ENCODE measurements at regions not wholly inside any gene's neighbourhood (a gene's known extent, or its start where the extent isn't known, plus 50 kb on each side); places are given as distances from the start of the nearest gene placed in this dataset.

DNA sequence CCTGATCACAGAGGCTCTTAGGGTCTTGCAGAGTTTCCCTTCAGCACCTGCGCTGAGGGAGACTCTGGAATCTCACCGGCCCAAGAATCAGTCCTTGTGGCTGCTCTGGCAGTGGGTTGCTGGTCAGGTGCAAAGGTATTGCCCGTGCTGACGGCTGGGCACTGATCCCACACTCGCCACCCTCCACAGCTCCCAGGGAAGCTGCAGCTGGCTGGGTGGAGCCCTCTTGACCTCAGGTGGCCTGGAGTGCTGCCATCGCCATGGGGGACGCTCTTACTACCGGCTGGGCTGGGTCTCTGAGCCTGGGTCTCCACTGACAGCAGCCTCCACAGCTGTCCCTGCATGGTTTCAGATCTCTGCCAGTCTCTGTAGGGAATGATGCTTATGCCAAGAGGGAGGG lies 52.6 kb upstream of the EPHB3 start:
- no peak overlapping the region for H3K4me3 ChIP-seq (ENCODE audit: low read length)
- intact Hi-C loops (cut with DNase I), result no loop called here
- 80% methylated on average over 8 of the region's 8 CpGs for WGBS
- no peak overlapping the region for H3K27ac ChIP-seq (ENCODE audit: low read length)
- ATAC-seq, result no peak
- H3K9me3 ChIP-seq (ENCODE audit: control insufficient read depth, low read length), result no peaks in the 10 kb centered on the region
- H3K27me3 ChIP-seq (ENCODE audit: control insufficient read depth, insufficient read depth), result no peaks in the 10 kb centered on the region
- no peaks in the 10 kb centered on the region for H3K4me1 ChIP-seq (ENCODE audit: control insufficient read depth, insufficient read depth, low read length)
- no peak for DNase-seq

DNA sequence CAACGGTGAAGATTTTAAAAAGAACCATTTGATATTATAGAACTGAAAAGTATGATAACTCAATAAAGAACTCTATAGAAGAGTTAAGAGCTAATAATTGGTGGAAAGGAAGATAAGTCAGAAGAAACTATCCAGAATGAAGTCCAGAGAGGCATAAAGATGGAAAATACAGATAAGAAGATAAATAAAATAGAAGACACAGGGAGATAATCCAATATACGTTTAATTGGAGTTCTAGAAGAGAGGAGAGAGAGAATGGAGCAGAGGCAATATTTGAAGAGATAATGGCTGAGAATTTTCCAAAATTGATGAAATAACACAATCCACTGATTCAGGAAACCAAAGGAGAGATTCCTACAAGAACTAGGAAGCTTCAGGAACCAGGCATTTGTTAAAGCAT lies 49.8 kb upstream of the EPHB3 start:
- H3K9me3 ChIP-seq (ENCODE audit: control insufficient read depth, low read length), result no peaks in the 10 kb centered on the region
- WGBS, result 94% methylated on average over 2 of the region's 2 CpGs
- no peaks in the 10 kb centered on the region for H3K27me3 ChIP-seq (ENCODE audit: control insufficient read depth, insufficient read depth)
- DNase-seq (no peak), ATAC-seq (no peak)
- H3K4me1 ChIP-seq (ENCODE audit: control insufficient read depth, insufficient read depth, low read length), result no peaks in the 10 kb centered on the region
- H3K4me3 ChIP-seq (ENCODE audit: low read length), result no peak overlapping the region
- intact Hi-C loops (cut with DNase I), result loop anchor here in 2 of 4 donors (5.0 to 10.0 kb wide), 2 partner anchors 94 to 137 kb away; partner anchors contain the start of gene THPO (in 1 of the 2)
- no peak overlapping the region for H3K27ac ChIP-seq (ENCODE audit: low read length)

Measured in right cardiac atrium (tissue), 5 donors.